DMS53 treated with DMSO at 0.1 percent for 48 hours (cell line): ENCODE measurements at regions not wholly inside any gene's neighbourhood (a gene's known extent, or its start where the extent isn't known, plus 50 kb on each side); places are given as distances from the start of the nearest gene placed in this dataset.

Experiments
- DNase-seq: peaks from one replicate; lab custom pipeline; 2025; ENCODE audit not compliant: unreplicated experiment; lab: John Stamatoyannopoulos, UW

DNA sequence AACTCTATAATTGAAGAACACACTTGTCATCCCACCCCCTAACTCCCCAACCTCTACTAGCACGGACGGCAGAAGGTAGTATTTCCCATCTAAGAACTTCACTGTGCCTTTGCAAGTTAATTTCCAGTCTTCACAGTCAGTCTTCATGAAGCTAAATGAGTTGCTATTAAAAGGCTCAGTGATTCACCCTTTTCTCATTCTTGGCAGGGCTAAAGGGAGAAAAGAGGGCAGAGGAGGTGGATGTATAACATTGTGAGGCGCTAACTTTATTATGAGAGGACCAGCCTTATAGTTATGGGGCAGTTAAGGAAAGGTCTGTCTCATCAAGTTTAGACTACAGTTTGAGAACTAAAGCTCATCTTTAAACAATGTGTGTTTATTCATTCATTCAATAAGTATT is 161.0 kb upstream of the S100G start:
- DNase-seq, result no peak

DNA sequence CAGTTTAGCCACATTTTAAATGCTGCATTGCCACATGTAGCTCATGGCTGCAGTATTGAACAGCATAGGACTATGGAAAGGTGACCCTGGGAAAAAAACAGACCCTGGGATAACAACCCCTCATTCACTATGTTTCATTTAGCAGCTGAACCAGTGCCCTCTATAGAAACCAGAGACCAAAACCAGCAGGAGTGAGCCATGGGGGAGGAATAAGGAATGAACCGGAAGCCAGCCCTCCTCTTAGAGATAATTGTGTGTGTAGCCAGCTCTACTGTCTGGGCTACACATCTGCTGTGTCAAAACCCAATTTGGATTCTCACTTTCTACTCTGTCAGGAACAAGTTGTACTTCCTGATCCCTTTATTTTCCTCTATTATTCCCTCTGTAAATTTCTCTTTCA is 158.5 kb upstream of the S100G start:
- no peak for DNase-seq

DNA sequence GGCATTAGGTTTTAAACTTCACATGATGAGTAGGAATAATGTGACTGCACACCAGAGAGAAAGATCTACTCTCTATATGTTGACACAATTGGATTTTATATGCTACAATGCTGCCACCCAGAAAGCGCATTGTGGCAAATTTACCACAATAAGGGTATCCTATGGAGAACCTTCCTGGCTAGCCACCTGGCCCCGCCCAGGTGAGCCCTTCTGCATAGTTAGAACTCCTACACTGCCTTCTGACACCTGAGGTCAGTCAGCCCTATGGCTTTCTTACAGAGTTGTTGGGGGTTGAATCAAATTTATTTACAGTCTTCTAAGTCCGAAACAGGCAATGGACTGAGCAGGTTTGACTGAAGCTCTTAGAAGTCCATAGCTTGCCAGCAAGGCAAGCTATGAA is 153.8 kb upstream of the S100G start:
- no peak for DNase-seq

DNA sequence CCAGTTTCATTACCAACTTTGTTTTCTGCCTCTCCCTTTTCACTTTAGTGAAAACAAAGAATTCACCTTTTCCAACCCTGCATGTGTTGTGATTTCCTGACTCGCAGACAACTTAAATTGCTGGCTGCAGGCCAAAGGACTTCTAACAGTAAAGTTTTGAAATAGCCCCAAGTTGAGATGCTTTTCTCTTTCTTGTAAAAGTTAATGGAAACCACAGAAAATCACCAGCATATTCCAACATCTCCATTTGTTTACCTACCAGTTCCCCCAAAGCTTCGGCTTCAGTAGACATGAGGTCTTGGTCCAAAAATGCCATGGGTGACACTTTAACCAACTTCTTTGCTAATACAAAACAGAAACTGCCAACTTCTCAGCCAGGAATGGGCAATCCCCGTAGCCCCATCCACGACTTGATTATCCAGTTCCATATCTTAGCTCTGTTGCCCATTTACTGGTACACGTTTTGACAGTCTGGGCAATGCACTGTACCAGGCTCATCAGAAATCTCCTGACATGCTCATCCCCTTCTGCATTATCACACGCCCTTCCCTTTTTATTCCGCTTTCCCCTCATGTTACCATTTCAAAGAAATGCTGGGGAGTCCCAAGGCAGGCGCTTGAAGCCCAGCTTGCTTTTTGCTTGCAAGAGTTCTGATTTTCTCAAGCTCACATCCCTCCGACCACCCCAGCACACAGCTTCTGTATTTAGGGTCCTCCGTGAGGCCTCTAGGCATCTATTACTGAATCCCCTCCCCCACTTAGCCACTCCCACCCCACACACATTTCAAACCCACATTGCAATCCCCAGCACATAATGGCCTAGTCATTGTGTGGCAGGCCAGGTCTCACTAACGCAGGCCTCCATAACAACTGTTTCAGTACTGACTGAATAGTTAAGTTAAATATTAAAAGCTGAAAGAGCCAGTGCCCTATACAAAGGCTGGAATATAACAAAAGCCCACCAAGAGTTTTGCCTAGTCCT is 137.9 kb upstream of the S100G start:
- DNase-seq, result no peak

DNA sequence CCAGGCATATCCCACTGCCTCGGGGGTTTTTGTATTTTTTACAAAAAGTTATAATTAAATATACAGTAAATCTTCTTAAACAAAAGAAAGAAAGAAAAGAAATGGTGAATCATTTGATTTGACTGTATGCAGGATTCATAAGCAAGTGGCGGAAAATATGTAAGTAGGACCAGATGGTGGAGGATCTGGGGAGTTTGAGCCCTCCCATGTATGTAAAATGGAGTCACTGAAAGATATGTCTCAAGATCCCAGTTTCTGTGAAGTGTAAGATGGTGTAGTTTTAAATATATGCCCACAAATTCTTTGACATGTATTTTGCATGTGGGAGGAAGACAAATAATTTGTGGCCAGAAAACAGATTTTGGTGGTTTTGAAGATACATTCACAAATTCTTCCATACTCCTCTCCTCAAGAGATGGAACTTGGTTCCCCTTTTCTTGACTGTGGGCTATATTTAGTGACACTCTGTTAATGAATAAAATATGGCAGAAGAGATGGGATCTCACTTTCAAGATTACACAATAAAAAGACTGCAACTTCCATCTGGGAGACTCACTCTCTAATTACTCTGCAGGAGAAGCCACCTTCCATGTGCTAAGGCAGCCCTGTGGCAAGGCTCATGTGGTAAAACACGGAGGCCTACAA is 133.6 kb upstream of the S100G start:
- DNase-seq, result no peak

DNA sequence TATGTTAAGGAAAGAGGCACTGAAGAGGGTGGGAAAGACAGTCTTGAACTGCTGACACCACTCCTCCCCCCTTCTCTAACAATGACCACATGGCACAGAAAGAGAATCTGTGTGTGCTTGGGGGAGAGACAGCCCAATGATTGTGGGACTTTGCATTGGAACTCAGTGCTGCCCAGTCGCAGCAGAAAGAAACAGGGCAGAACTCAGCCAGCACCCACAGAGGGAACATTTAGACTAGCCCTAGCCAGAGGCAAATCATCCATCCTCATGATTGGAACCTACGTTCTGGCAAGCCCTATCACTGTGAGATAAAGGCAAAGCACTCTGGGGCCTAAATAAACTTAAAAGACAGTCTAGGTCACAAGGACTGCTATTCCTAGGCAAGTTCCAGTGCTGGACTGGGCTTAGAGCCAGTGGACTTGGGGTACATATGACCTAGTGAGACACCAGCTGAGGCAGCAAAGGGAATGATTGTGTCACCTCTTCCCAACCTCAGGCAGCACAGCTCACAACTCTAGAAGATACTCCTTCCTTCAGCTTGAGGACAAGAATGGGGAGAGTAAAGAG is 132.8 kb upstream of the S100G start:
- DNase-seq, result no peak

DNA sequence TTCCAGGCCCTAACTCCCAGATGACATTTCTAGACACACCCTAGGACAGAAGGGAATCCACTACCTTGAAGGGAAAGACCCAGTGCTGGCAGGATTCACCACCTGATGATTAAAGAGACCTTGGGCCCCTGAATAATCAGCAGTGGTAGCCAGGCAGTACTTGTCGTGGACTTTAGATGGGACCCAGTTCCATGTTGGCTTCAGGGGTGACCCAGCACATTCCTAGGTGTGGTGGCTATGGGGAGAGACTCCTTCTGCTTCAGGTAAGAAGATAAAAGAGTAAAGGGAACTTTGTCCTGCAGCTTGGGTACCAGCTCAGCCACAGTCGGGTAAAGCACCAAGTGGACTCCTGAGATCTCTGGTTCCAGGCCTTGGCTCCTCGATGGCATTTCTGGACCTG is 131.8 kb upstream of the S100G start:
- DNase-seq, result no peak

DNA sequence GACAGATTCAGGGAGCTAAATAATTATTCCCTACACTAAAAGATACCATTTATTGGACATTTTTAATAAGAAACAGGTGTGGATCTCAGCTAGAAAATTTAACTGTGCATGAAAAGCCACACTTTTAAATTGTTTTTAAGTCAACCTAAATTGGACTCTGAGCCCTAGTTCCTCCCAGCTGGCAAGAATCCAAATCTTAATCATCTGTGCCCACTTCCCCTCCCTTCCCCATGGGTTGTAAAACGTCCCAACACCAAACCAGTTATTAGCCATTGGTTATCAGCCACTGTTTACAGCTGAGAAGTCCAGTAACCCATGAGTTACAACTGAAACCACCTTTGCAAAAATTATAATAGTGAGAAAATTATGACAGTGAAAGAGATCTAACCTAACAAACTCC is 125.6 kb upstream of the S100G start:
- no peak for DNase-seq

DNA sequence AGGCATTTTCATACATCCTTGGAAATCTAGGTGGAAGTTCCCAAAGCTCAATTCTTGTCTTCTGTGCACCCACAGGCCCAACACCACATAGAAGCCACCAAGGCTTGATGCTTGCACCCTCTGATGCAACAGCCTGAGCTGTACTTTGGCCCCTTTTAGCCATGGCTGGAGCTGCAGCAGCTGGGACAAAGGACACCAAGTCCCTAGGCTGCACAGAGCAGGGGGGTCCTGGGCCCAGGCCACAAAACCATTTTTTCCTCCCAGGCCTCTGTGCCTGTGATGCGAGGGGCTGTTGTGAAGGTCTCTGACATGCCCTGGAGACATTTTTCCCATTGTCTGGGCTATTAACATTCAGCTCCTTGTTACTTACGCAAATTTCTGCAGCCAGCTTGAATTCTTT is 124.0 kb upstream of the S100G start:
- DNase-seq, result no peak

DNA sequence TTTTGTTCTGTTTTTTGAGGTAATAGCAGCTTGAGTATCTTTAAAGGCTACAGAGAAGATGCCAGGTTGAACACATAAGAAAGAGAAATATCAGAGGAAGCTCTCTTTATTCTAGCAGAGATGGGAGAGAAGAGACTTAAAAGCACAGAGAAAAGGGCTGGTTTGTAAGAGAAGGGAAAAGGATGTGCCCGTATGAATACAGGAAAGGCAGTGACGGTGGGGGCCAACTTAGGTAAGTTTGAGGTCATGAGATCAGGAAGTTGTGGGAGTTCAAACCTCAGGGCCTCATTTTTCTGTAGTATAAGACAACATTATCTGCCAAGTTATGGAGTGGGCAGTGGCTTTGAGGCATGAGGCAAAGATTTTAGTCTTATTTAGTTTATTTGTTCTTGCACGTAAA is 121.3 kb upstream of the S100G start:
- DNase-seq, result no peak
